Tibial nerve (tissue), 4 donors: ENCODE measurements at regions not wholly inside any gene's neighbourhood (a gene's known extent, or its start where the extent isn't known, plus 50 kb on each side); places are given as distances from the start of the nearest gene placed in this dataset.

Experiments used
- DNase-seq, 2 donors: peaks; one replicate each; pipeline ENCODE4 v3.0.0-alpha.2; 2019; ENCODE audit warnings: low spot score in 2 of 2
- H3K27ac ChIP-seq, 4 donors: fragments of 200-600 bp; sonication (generic) in 3 of 4; one replicate each; pipeline ENCODE4 v1.5.1; 2017 to 2019; ENCODE audit warnings: mild to moderate bottlenecking in 1 of 4
- H3K27me3 ChIP-seq, 2 donors: fragments of 200-600 bp; sonication (generic) in 1 of 2; one replicate each; pipeline versions ENCODE4 v1.5.1 to v1.6.0; 2017 to 2019
- H3K36me3 ChIP-seq, 3 donors: fragments of 200-600 bp; sonication (generic); one replicate each; pipeline ENCODE4 v1.5.1; 2018 to 2019
- H3K4me1 ChIP-seq, 4 donors: fragments of 200-600 bp; sonication (generic) in 3 of 4; one replicate each; pipeline ENCODE4 v1.5.1; 2017 to 2019
- H3K4me3 ChIP-seq, 4 donors: fragments of 200-600 bp; sonication (generic) in 3 of 4; one replicate each; pipeline ENCODE4 v1.5.1; 2017 to 2019; ENCODE audit warnings: mild to moderate bottlenecking in 1 of 4, moderate library complexity in 1 of 4
- H3K9me3 ChIP-seq, 4 donors: fragments of 200-600 bp; sonication (generic) in 3 of 4; one replicate each; pipeline ENCODE4 v1.5.1; 2017 to 2019
- EP300 ChIP-seq, 2 donors: sonication (generic); formaldehyde crosslinking; IDR thresholded peaks; one replicate each; pipeline ENCODE4 v1.6.1; 2017; ENCODE audit warnings: antibody characterized with exemption in 2 of 2, mild to moderate bottlenecking in 1 of 2
- POLR2A ChIP-seq, 2 donors: fragments of 450-650 bp; IDR thresholded peaks; one replicate each; pipeline ENCODE4 v1.6.1; 2017; ENCODE audit warnings: antibody characterized with exemption in 2 of 2, mild to moderate bottlenecking in 2 of 2, moderate library complexity in 2 of 2
- WGBS, 2 donors: methylation state at CpG; one replicate each; pipeline ENCODE4 v1.1.5; 2018; 5-methylcytosine and 5-hydroxymethylcytosine counted together
- TF ChIP-seq, protein P1 (sequence below), 5 experiments: fragments of 200-600 bp in 3 of 5; fragments of 450-650 bp in 2 of 5; sonication (generic) in 3 of 5; IDR thresholded peaks; one replicate each; pipeline ENCODE4 v1.5.1; 2016 to 2019; ENCODE audit warnings: antibody characterized with exemption in 5 of 5, mild to moderate bottlenecking in 3 of 5, moderate library complexity in 2 of 5

DNA sequence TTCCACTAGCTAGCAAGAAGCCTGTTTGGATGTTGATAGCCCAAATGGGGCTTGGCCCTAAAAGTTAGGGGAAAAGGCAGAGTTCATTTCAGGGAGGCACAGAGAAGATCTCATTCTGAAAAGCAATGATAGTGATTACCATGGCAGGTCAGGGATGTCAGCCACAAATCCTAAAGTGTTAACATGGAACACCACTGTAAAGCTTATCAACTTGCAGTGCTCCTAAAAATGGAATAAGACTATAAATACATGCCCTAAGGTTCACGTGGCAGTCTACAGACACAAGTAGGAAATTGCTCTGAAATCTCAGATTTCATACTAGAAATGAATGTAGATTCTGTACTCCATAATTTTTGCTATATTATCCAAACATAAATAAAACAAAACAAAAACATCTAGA is 280.0 kb upstream of the E2F7 start:
- Histone ChIP-seq H3K9me3 (no peaks in the 10 kb centered on the region), H3K4me1 (peaks cover 0 to 48% (median 6%) of the 10 kb centered on the region in 4 donors), H3K27ac (peak overlapping the region in 1 of 4 donors; percentile 20), H3K4me3 (no peak overlapping the region), H3K36me3 (no peaks in the 10 kb centered on the region), H3K27me3 (no peaks in the 10 kb centered on the region)
- no peak for DNase-seq
- WGBS, 2 donors = 45 to 66% methylated on average over 1 of the region's 1 CpG
- no peak for TF ChIP-seq POLR2A (IDR thresholded peaks at IDR 0.05)

DNA sequence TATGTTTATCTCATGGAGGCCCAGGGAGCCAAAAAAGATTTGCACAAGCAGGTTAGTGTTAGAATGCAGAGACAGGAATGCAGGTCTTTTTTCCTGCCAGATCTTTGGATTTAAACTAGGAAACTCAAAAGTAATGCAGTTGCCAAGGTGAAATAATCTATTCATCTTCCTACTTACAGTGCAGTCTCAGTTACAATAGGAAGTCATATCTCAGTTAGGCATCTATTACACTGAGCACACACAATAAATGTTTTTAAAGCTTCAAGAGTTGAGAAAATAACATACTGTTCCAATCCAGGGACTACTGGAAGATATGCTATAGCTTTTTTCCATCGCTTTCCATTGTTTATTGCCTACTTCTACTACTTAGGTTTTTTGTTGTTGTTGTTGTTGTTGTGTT is 279.3 kb upstream of the E2F7 start:
- Histone ChIP-seq H3K36me3 (no peaks in the 10 kb centered on the region), H3K27me3 (no peaks in the 10 kb centered on the region), H3K27ac (peak overlapping the region in 1 of 4 donors; percentile 20), H3K9me3 (no peaks in the 10 kb centered on the region), H3K4me1 (peaks cover 0 to 41% (median 6%) of the 10 kb centered on the region in 4 donors), H3K4me3 (no peak overlapping the region)
- WGBS, 2 donors = 90 to 96% methylated on average over 1 of the region's 1 CpG
- no peak for DNase-seq
- TF ChIP-seq, protein P1, sequence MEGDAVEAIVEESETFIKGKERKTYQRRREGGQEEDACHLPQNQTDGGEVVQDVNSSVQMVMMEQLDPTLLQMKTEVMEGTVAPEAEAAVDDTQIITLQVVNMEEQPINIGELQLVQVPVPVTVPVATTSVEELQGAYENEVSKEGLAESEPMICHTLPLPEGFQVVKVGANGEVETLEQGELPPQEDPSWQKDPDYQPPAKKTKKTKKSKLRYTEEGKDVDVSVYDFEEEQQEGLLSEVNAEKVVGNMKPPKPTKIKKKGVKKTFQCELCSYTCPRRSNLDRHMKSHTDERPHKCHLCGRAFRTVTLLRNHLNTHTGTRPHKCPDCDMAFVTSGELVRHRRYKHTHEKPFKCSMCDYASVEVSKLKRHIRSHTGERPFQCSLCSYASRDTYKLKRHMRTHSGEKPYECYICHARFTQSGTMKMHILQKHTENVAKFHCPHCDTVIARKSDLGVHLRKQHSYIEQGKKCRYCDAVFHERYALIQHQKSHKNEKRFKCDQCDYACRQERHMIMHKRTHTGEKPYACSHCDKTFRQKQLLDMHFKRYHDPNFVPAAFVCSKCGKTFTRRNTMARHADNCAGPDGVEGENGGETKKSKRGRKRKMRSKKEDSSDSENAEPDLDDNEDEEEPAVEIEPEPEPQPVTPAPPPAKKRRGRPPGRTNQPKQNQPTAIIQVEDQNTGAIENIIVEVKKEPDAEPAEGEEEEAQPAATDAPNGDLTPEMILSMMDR (IDR thresholded peaks at IDR 0.05) = no peak
- TF ChIP-seq POLR2A (IDR thresholded peaks at IDR 0.05) = no peak
- no peak for TF ChIP-seq EP300 (IDR thresholded peaks at IDR 0.05)

DNA sequence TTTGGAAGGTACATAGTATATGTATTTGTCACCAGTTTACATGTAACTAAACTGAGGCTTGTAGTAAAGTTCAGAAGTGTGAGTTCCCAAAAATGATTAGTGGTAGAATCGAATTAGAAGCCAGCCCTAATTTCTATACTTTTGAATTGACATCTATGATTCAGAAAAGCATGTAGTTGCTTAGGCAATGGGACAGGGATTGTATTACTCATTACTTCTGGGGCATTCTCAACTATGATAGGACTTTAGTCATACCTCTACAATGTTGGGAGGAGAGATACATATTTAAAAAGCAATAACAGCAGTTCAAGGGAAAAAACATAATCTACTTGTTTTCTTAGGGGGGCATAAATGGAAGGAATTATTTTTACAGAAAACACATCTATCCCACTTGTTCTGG is 277.9 kb upstream of the E2F7 start:
- TF ChIP-seq EP300 (IDR thresholded peaks at IDR 0.05) = no peak
- no peak for TF ChIP-seq POLR2A (IDR thresholded peaks at IDR 0.05)
- TF ChIP-seq, protein P1 (IDR thresholded peaks at IDR 0.05) = no peak
- no peak overlapping the region for H3K27ac ChIP-seq
- no peaks in the 10 kb centered on the region for H3K27me3 ChIP-seq
- WGBS, 2 donors = 69 to 83% methylated on average over 1 of the region's 1 CpG
- DNase-seq = no peak
- H3K4me3 ChIP-seq = no peak overlapping the region
- no peaks in the 10 kb centered on the region for H3K9me3 ChIP-seq
- peaks cover 0 to 36% (median 6%) of the 10 kb centered on the region in 4 donors for H3K4me1 ChIP-seq
- no peaks in the 10 kb centered on the region for H3K36me3 ChIP-seq

DNA sequence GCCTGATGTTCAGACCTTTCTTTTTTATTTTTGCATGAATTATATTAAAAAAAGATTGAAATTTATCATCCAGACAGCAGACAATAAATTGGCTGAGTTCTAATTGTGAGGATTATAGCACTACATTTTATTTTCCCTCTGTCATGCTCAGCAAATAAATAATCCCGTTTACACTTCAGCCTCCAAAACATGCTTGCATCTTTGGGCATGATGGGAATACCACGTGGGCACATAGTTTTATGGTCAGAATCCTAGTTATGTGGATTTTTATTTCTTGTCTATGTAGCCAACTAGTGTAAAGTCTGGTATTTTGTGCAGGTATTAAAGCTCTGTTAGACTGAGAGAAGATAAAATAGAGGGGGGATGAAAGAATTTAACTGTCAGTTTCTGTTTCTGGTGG is 276.9 kb upstream of the E2F7 start:
- H3K4me3 ChIP-seq = no peak overlapping the region
- H3K27ac ChIP-seq = peak overlapping the region in 1 of 4 donors; percentile 29
- H3K4me1 ChIP-seq = peaks cover 0 to 36% (median 6%) of the 10 kb centered on the region in 4 donors
- WGBS, 2 donors = 24 to 31% methylated on average over 2 of the region's 2 CpGs
- H3K27me3 ChIP-seq = no peaks in the 10 kb centered on the region
- DNase-seq = no peak
- no peak for TF ChIP-seq EP300 (IDR thresholded peaks at IDR 0.05)
- TF ChIP-seq, protein P1 (IDR thresholded peaks at IDR 0.05) = no peak
- no peak for TF ChIP-seq POLR2A (IDR thresholded peaks at IDR 0.05)
- no peaks in the 10 kb centered on the region for H3K9me3 ChIP-seq
- H3K36me3 ChIP-seq = no peaks in the 10 kb centered on the region

DNA sequence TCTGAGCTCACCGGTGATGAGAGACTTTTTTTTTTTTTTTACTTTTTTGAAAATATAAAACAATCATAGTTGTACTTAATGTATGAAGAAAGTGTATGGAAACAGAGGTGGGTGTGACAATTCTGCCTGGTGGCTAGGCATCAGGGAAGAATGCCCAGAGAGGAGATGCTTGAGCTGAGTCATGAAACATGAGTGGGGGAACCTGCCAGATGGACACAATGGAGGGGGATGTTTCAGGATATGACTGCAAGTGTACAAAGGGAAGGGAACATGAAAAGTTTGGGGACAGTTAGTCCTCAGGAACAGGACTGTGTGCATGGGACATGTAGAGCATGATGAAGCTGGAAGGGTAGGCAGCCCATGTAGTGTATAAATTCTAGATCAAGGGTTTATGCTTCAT is 274.2 kb upstream of the E2F7 start:
- H3K4me3 ChIP-seq = no peak overlapping the region
- H3K36me3 ChIP-seq = no peaks in the 10 kb centered on the region
- 89 to 92% methylated on average over 1 of the region's 1 CpG for WGBS, 2 donors
- no peaks in the 10 kb centered on the region for H3K27me3 ChIP-seq
- TF ChIP-seq EP300 (IDR thresholded peaks at IDR 0.05) (no peak), POLR2A (IDR thresholded peaks at IDR 0.05) (no peak)
- TF ChIP-seq, protein P1 (IDR thresholded peaks at IDR 0.05) = no peak
- peaks cover 0 to 13% (median 0%) of the 10 kb centered on the region in 4 donors for H3K4me1 ChIP-seq
- H3K9me3 ChIP-seq = no peaks in the 10 kb centered on the region
- H3K27ac ChIP-seq = no peak overlapping the region
- DNase-seq = no peak

DNA sequence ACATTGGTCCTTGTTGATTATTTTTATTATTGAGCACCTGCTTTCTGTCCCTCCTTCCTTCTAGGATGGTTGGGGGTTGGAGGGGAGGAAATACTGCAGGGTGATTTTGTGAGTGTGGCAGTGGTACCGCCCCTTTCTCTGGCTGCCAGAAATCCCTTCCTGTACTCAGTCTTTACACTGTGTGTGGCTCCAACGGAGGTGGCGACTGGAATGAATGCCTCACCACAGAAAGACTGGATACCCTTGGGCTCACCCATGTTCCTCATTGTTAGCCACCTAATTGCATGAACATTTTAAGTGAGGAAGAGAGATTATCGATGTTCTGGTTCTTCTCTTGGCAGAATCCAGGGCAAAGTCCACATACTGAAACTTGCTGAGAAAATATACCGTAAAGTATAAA is 272.0 kb upstream of the E2F7 start:
- H3K27me3 ChIP-seq = no peaks in the 10 kb centered on the region
- TF ChIP-seq POLR2A (IDR thresholded peaks at IDR 0.05) = no peak
- TF ChIP-seq, protein P1 (IDR thresholded peaks at IDR 0.05) = no peak
- no peak for TF ChIP-seq EP300 (IDR thresholded peaks at IDR 0.05)
- WGBS, 2 donors = 74 to 75% methylated on average over 5 of the region's 5 CpGs
- no peaks in the 10 kb centered on the region for H3K36me3 ChIP-seq
- H3K4me1 ChIP-seq = no peaks in the 10 kb centered on the region
- H3K4me3 ChIP-seq = no peak overlapping the region
- H3K9me3 ChIP-seq = no peaks in the 10 kb centered on the region
- no peak overlapping the region for H3K27ac ChIP-seq
- DNase-seq = no peak
